HG03066 (cell line): ENCODE measurements at regions not wholly inside any gene's neighbourhood (a gene's known extent, or its start where the extent isn't known, plus 50 kb on each side); places are given as distances from the start of the nearest gene placed in this dataset.

Experiments
- ATAC-seq: cut with Tn5 transposase; IDR thresholded peaks from one replicate; pipeline ENCODE4 v1.9.1; 2021; ENCODE audit warnings: low read depth; ENCODE audit not compliant: unreplicated experiment

GRCh38 chr6:2387445-2387844 is 142.0 kb upstream of the GMDS start:
- no peak for ATAC-seq

GRCh38 chr6:2385471-2385983 is 140.1 kb upstream of the GMDS start:
- ATAC-seq = no peak

- no peak for ATAC-seq
Observed at GRCh38 chr6:2384528-2384927, 139.1 kb upstream of the GMDS start.

- ATAC-seq = no peak
Observed at GRCh38 chr6:2381872-2382661, 136.7 kb upstream of the GMDS start.

- no peak for ATAC-seq
Observed at GRCh38 chr6:2378891-2379652, 133.7 kb upstream of the GMDS start.

GRCh38 chr6:2378046-2378657 is 132.7 kb upstream of the GMDS start:
- no peak for ATAC-seq

- ATAC-seq = no peak
Observed at GRCh38 chr6:2376429-2377355, 131.3 kb upstream of the GMDS start.

GRCh38 chr6:2375443-2375842 is 130.0 kb upstream of the GMDS start:
- ATAC-seq = no peak

- no peak for ATAC-seq
Observed at GRCh38 chr6:2369606-2370005, 124.2 kb upstream of the GMDS start.

- ATAC-seq = no peak
Observed at GRCh38 chr6:2363211-2363610, 117.8 kb upstream of the GMDS start.

- ATAC-seq = no peak
Observed at GRCh38 chr6:2361195-2361594, 115.8 kb upstream of the GMDS start.

GRCh38 chr6:2360716-2361115 is 115.3 kb upstream of the GMDS start:
- no peak for ATAC-seq

- ATAC-seq = no peak
Observed at GRCh38 chr6:2360126-2360525, 114.7 kb upstream of the GMDS start.

GRCh38 chr6:2355150-2355549 is 109.7 kb upstream of the GMDS start:
- no peak for ATAC-seq

GRCh38 chr6:2354138-2354491 is 108.7 kb upstream of the GMDS start:
- no peak for ATAC-seq

GRCh38 chr6:2353412-2354137 is 108.2 kb upstream of the GMDS start:
- ATAC-seq = no peak

- ATAC-seq = no peak
Observed at GRCh38 chr6:2351807-2352431, 106.5 kb upstream of the GMDS start.

- no peak for ATAC-seq
Observed at GRCh38 chr6:2351090-2351489, 105.7 kb upstream of the GMDS start.

- ATAC-seq = no peak
Observed at GRCh38 chr6:2346078-2346477, 100.7 kb upstream of the GMDS start.
